ENCODE measurements at regions not wholly inside any gene's neighbourhood (a gene's known extent, or its start where the extent isn't known, plus 50 kb on each side); places are given as distances from the start of the nearest gene placed in this dataset.

DNA sequence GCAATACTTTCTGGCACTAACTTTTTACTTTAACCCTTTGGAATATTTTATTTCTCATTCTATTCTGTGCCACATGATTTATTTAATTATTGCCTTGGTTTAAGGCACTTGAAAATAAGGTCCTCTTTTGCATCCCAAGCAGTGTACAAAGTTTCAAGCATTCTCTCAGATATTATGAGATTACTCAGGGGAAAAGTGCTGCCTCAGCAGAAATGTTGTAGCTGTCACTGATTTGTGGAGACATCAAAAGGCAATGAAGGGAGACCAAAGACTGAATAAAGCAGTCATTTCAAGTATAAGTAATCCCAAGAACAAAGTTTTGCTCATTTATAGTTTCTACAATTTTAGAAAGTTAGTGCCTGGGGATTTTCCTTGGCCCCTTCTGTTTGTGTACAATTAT lies 253.0 kb downstream of the RNF144B start:
- TF ChIP-seq, protein P1, sequence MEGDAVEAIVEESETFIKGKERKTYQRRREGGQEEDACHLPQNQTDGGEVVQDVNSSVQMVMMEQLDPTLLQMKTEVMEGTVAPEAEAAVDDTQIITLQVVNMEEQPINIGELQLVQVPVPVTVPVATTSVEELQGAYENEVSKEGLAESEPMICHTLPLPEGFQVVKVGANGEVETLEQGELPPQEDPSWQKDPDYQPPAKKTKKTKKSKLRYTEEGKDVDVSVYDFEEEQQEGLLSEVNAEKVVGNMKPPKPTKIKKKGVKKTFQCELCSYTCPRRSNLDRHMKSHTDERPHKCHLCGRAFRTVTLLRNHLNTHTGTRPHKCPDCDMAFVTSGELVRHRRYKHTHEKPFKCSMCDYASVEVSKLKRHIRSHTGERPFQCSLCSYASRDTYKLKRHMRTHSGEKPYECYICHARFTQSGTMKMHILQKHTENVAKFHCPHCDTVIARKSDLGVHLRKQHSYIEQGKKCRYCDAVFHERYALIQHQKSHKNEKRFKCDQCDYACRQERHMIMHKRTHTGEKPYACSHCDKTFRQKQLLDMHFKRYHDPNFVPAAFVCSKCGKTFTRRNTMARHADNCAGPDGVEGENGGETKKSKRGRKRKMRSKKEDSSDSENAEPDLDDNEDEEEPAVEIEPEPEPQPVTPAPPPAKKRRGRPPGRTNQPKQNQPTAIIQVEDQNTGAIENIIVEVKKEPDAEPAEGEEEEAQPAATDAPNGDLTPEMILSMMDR (conservative IDR thresholded peaks at IDR 0.05; ENCODE audit: low read depth, low read length) = no peak
- TF ChIP-seq EZH2 (IDR thresholded peaks at IDR 0.05; ENCODE audit: low read length, unreplicated experiment) = no peak
- TF ChIP-seq EZH2phosphoT487 (IDR thresholded peaks at IDR 0.05; ENCODE audit: borderline replicate concordance, low read length) = no peak

Data from PC-3 (cell line).